Astrocyte (in vitro differentiated cells and primary cell): ENCODE measurements at regions not wholly inside any gene's neighbourhood (a gene's known extent, or its start where the extent isn't known, plus 50 kb on each side); places are given as distances from the start of the nearest gene placed in this dataset.

ENCODE experiments used
- DNase-seq: peaks from one replicate; pipeline ENCODE4 v3.0.0-alpha.2; 2010; ENCODE audit warnings: low read depth
- FAIRE-seq: peaks from 2 replicates; lab custom pipeline; 2011; peaks lifted over from hg19 to GRCh38; lab: Jason Lieb, UNC
- H2AFZ ChIP-seq: 2 replicates; pipeline ENCODE4 v1.6.0; 2012; ENCODE audit warnings: low read depth, low read length, inconsistent platforms
- H3K27ac ChIP-seq: 2 replicates; pipeline ENCODE4 v1.5.1; 2011; ENCODE audit warnings: low read depth, low read length, inconsistent platforms
- H3K27me3 ChIP-seq: 2 replicates; pipeline ENCODE4 v1.6.0; 2011; ENCODE audit warnings: low read length, inconsistent platforms; ENCODE audit not compliant: insufficient read depth
- H3K36me3 ChIP-seq: 2 replicates; pipeline ENCODE4 v1.5.1; 2011; ENCODE audit warnings: low read length, inconsistent platforms; ENCODE audit not compliant: insufficient read depth
- H3K4me1 ChIP-seq: 2 replicates; pipeline ENCODE4 v1.5.1; 2011; ENCODE audit warnings: low read length, inconsistent platforms; ENCODE audit not compliant: insufficient read depth
- H3K4me2 ChIP-seq: 2 replicates; pipeline ENCODE4 v1.6.0; 2012; ENCODE audit warnings: low read length, inconsistent platforms
- H3K4me3 ChIP-seq: 2 replicates; pipeline ENCODE4 v1.5.1; 2011; ENCODE audit warnings: low read depth, mild to moderate bottlenecking, low read length, inconsistent platforms; ENCODE audit not compliant: insufficient read depth
- H3K79me2 ChIP-seq: 2 replicates; pipeline ENCODE4 v1.6.0; 2012; ENCODE audit warnings: mild to moderate bottlenecking, low read length, inconsistent platforms; ENCODE audit not compliant: insufficient read depth
- H3K9ac ChIP-seq: 2 replicates; pipeline ENCODE4 v1.6.0; 2012; ENCODE audit warnings: mild to moderate bottlenecking, low read length, inconsistent platforms
- H3K9me3 ChIP-seq: 2 replicates; pipeline ENCODE4 v1.5.1; 2012; ENCODE audit warnings: low read depth, mild to moderate bottlenecking, low read length, inconsistent platforms; ENCODE audit not compliant: insufficient read depth
- H4K20me1 ChIP-seq: 2 replicates; pipeline ENCODE4 v1.6.0; 2012; ENCODE audit warnings: low read length, inconsistent platforms; ENCODE audit not compliant: insufficient read depth
- H3K27ac Mint-ChIP-seq: one replicate; pipeline ENCODE4 v1.8.0; 2021; ENCODE audit warnings: mild to moderate bottlenecking, mixed read lengths; ENCODE audit not compliant: unreplicated experiment
- H3K27me3 Mint-ChIP-seq: one replicate; pipeline ENCODE4 v1.8.0; 2021; ENCODE audit warnings: low read depth, mixed read lengths; ENCODE audit not compliant: unreplicated experiment
- H3K36me3 Mint-ChIP-seq: one replicate; pipeline ENCODE4 v1.8.0; 2021; ENCODE audit warnings: low read depth, mixed read lengths; ENCODE audit not compliant: unreplicated experiment
- H3K4me1 Mint-ChIP-seq: one replicate; pipeline ENCODE4 v1.8.0; 2021; ENCODE audit warnings: low read depth, mixed read lengths; ENCODE audit not compliant: unreplicated experiment
- H3K4me3 Mint-ChIP-seq: one replicate; pipeline ENCODE4 v1.8.0; 2021; ENCODE audit warnings: mild to moderate bottlenecking, moderate library complexity, mixed read lengths; ENCODE audit not compliant: unreplicated experiment
- H3K9me3 Mint-ChIP-seq: one replicate; pipeline ENCODE4 v1.8.0; 2021; ENCODE audit warnings: mild to moderate bottlenecking, mixed read lengths; ENCODE audit not compliant: unreplicated experiment
- CTCF ChIP-seq: IDR thresholded peaks from 2 replicates; pipeline ENCODE4 v1.5.1; 2011; ENCODE audit warnings: low read depth, mild to moderate bottlenecking, inconsistent platforms, low read length, moderate library complexity; ENCODE audit not compliant: insufficient read depth
- EZH2 ChIP-seq: IDR thresholded peaks from 2 replicates; pipeline ENCODE4 v1.6.1; 2012; ENCODE audit warnings: mild to moderate bottlenecking, low read length, inconsistent platforms; ENCODE audit not compliant: insufficient read depth

GRCh38 chr10:109379186-109379585 lies 544.1 kb downstream of the XPNPEP1 start:
- Histone ChIP-seq H3K4me2 (no peak overlapping the region), H3K27me3 (no peaks in the 10 kb centered on the region), H4K20me1 (no peaks in the 10 kb centered on the region), H3K4me1 (no peaks in the 10 kb centered on the region), H2AFZ (no peak overlapping the region), H3K27ac (no peak overlapping the region), H3K4me3 (no peak overlapping the region), H3K79me2 (no peaks in the 10 kb centered on the region), H3K36me3 (no peaks in the 10 kb centered on the region), H3K9ac (no peak overlapping the region), H3K9me3 (no peaks in the 10 kb centered on the region)
- Mint-ChIP-seq H3K9me3 (no peaks in the 10 kb centered on the region), H3K4me1 (peaks cover 9% of the 10 kb centered on the region), H3K36me3 (no peaks in the 10 kb centered on the region), H3K27me3 (peaks cover 6% of the 10 kb centered on the region), H3K27ac (no peak overlapping the region), H3K4me3 (no peak overlapping the region)
- DNase-seq (no peak), FAIRE-seq (no peak)
- no peak for TF ChIP-seq CTCF
- no peak for TF ChIP-seq EZH2

DNA sequence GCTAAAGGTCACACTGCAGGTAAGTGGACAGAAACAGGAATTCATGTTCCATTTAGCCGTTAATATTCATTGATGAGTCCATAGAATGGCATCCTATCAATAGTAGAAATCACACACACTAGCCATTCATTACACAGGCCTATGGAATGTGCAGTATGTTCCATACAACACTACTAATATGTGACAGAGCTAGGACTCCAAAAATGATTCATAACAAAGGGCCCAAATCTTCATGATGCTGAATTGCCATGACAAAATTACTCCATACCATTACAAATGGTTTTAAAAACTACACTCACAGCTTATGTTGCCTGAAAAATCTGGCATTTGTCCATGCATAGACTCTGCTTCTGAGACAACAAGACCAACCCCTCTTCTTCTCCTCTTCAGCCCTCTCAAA lies 549.1 kb downstream of the XPNPEP1 start:
- no peaks in the 10 kb centered on the region for H4K20me1 ChIP-seq
- H3K79me2 ChIP-seq, result no peaks in the 10 kb centered on the region
- H3K4me3 ChIP-seq, result no peak overlapping the region
- Mint-ChIP-seq H3K4me3 (no peak overlapping the region), H3K4me1 (peaks cover 25% of the 10 kb centered on the region), H3K27me3 (no peaks in the 10 kb centered on the region), H3K36me3 (no peaks in the 10 kb centered on the region), H3K9me3 (peaks cover 6% of the 10 kb centered on the region), H3K27ac (peak overlapping the region; percentile 70)
- no peaks in the 10 kb centered on the region for H3K4me1 ChIP-seq
- no peak overlapping the region for H3K4me2 ChIP-seq
- H2AFZ ChIP-seq, result no peak overlapping the region
- no peaks in the 10 kb centered on the region for H3K36me3 ChIP-seq
- no peaks in the 10 kb centered on the region for H3K9me3 ChIP-seq
- DNase-seq (peak; percentile 72), FAIRE-seq (peak; percentile 73)
- H3K9ac ChIP-seq, result no peak overlapping the region
- TF ChIP-seq CTCF, result no peak
- no peak for TF ChIP-seq EZH2
- H3K27ac ChIP-seq, result no peak overlapping the region
- H3K27me3 ChIP-seq, result no peaks in the 10 kb centered on the region

- no peaks in the 10 kb centered on the region for H3K79me2 ChIP-seq
- Mint-ChIP-seq H3K9me3 (no peaks in the 10 kb centered on the region), H3K27ac (no peak overlapping the region), H3K27me3 (no peaks in the 10 kb centered on the region), H3K36me3 (no peaks in the 10 kb centered on the region), H3K4me1 (no peaks in the 10 kb centered on the region), H3K4me3 (no peak overlapping the region)
- H4K20me1 ChIP-seq, result no peaks in the 10 kb centered on the region
- H3K9ac ChIP-seq, result no peak overlapping the region
- no peak for TF ChIP-seq EZH2
- no peak for TF ChIP-seq CTCF
- H3K4me3 ChIP-seq, result no peak overlapping the region
- H3K36me3 ChIP-seq, result no peaks in the 10 kb centered on the region
- no peak overlapping the region for H3K27ac ChIP-seq
- no peak overlapping the region for H3K4me2 ChIP-seq
- no peak overlapping the region for H2AFZ ChIP-seq
- DNase-seq (no peak), FAIRE-seq (no peak)
- H3K27me3 ChIP-seq, result no peaks in the 10 kb centered on the region
- H3K9me3 ChIP-seq, result no peaks in the 10 kb centered on the region
- no peaks in the 10 kb centered on the region for H3K4me1 ChIP-seq
These were observed 564.0 kb downstream of the XPNPEP1 start for GRCh38 chr10:109359316-109359715.
